Kidney tubule cell (primary cell): ENCODE measurements at regions not wholly inside any gene's neighbourhood (a gene's known extent, or its start where the extent isn't known, plus 50 kb on each side); places are given as distances from the start of the nearest gene placed in this dataset.
"Not testable (repeated sequence)": the region's sequence is repeated elsewhere in the genome, so short reads cannot be mapped to it uniquely, and the experiment has no call there.

ENCODE experiments used
- DNase-seq: peaks from one replicate; pipeline ENCODE4 v3.0.0-alpha.2; 2018; ENCODE audit warnings: low spot score

- DNase-seq = peak; percentile 8
Observed at GRCh38 chr9:108400297-108400696, 455.5 kb downstream of the ACTL7B start.

GRCh38 chr9:108399851-108400250 lies 455.9 kb downstream of the ACTL7B start:
- no peak for DNase-seq

- no peak for DNase-seq
Observed at GRCh38 chr9:108397286-108397685, 458.5 kb downstream of the ACTL7B start.

GRCh38 chr9:108396611-108397010 lies 459.2 kb downstream of the ACTL7B start:
- no peak for DNase-seq

- DNase-seq = no peak
Observed at GRCh38 chr9:108396193-108396592, 459.6 kb downstream of the ACTL7B start.

- no peak for DNase-seq
Observed at GRCh38 chr9:108395421-108395820, 460.4 kb downstream of the ACTL7B start.

GRCh38 chr9:108394726-108395125 lies 461.1 kb downstream of the ACTL7B start:
- no peak for DNase-seq

GRCh38 chr9:108393481-108394001 lies 462.2 kb downstream of the ACTL7B start:
- DNase-seq = not testable (repeated sequence)

GRCh38 chr9:108392877-108393276 lies 462.9 kb downstream of the ACTL7B start:
- no peak for DNase-seq

- no peak for DNase-seq
Observed at GRCh38 chr9:108389056-108389455, 466.7 kb downstream of the ACTL7B start.

- DNase-seq = peak; percentile 22
Observed at GRCh38 chr9:108386859-108387384, 468.9 kb downstream of the ACTL7B start.

- DNase-seq = peak; percentile 4
Observed at GRCh38 chr9:108386032-108386431, 469.8 kb downstream of the ACTL7B start.

- DNase-seq = no peak
Observed at GRCh38 chr9:108383796-108384195, 472.0 kb downstream of the ACTL7B start.

- DNase-seq = no peak
Observed at GRCh38 chr9:108382310-108382709, 473.5 kb downstream of the ACTL7B start.

- no peak for DNase-seq
Observed at GRCh38 chr9:108377881-108378280, 477.9 kb downstream of the ACTL7B start.

GRCh38 chr9:108377382-108377781 lies 478.4 kb downstream of the ACTL7B start:
- no peak for DNase-seq

GRCh38 chr9:108376140-108376539 lies 479.6 kb downstream of the ACTL7B start:
- DNase-seq = no peak

GRCh38 chr9:108374626-108375025 lies 481.2 kb downstream of the ACTL7B start:
- no peak for DNase-seq

GRCh38 chr9:108367188-108367587 lies 488.6 kb downstream of the ACTL7B start:
- no peak for DNase-seq

GRCh38 chr9:108363311-108363710 lies 492.5 kb downstream of the ACTL7B start:
- no peak for DNase-seq

- no peak for DNase-seq
Observed at GRCh38 chr9:108360304-108360703, 495.5 kb downstream of the ACTL7B start.

GRCh38 chr9:108356806-108357205 lies 499.0 kb downstream of the ACTL7B start:
- DNase-seq = peak; percentile 1

- no peak for DNase-seq
Observed at GRCh38 chr9:108351571-108351970, 504.2 kb downstream of the ACTL7B start.

GRCh38 chr9:108347463-108348188 lies 508.2 kb downstream of the ACTL7B start:
- DNase-seq = no peak
